IMR-90 (cell line): ENCODE measurements at regions not wholly inside any gene's neighbourhood (a gene's known extent, or its start where the extent isn't known, plus 50 kb on each side); places are given as distances from the start of the nearest gene placed in this dataset.
A peak's percentile ranks its signal among the peaks of the same experiment; 100 is the strongest.

Experiments
- ATAC-seq: fragments of 200-7000 bp; cut with Tn5 transposase; 2 replicates; pipeline ENCODE4 v1.9.1; 2020; ENCODE audit warnings: low read depth, mild to moderate bottlenecking, moderate library complexity
- BruUV-seq: library from RNA; stranded (reverse); fragments of 400-500 nt; replicated peaks from 2 replicates; lab custom pipeline; 2021; lab: Mats Ljungman, UMichigan
- CTCF ChIA-PET: fragments of 300-600 bp; formaldehyde crosslinking; extraction: SDS; loops from one replicate; lab custom pipeline; 2021; ENCODE audit warnings: antibody characterized with exemption; lab: Yijun Ruan, JAX
- POLR2A ChIA-PET: fragments of 300-600 bp; sonication (Branson Sonifier 250); formaldehyde crosslinking; loops from one replicate; lab custom pipeline; 2022; ENCODE audit warnings: antibody characterized with exemption; ENCODE audit not compliant: unreplicated experiment; lab: Charles Lee
- DNase-seq: peaks from one replicate; pipeline ENCODE4 v3.0.0; 2013
- H2AFZ ChIP-seq: replicated peaks from 2 replicates; pipeline ENCODE3; 2013; ENCODE audit warnings: low read length, mild to moderate bottlenecking; ENCODE audit not compliant: poor library complexity
- H2AK5ac ChIP-seq: 2 replicates; pipeline ENCODE4 v1.6.1; 2013; ENCODE audit warnings: low read depth, low read length, inconsistent platforms
- H2AK9ac ChIP-seq: replicated peaks from 2 replicates; pipeline ENCODE3; 2013; ENCODE audit warnings: mild to moderate bottlenecking, low read depth, low read length, moderate library complexity; ENCODE audit not compliant: poor library complexity
- H2BK120ac ChIP-seq: 2 replicates; pipeline ENCODE4 v1.6.1; 2013; ENCODE audit warnings: low read depth, low read length, inconsistent platforms
- H2BK15ac ChIP-seq: 3 replicates; pipeline ENCODE4 v1.6.1; 2013; ENCODE audit warnings: low read depth, low read length, inconsistent platforms
- H2BK20ac ChIP-seq: 2 replicates; pipeline ENCODE4 v1.6.1; 2013; ENCODE audit warnings: low read depth, mild to moderate bottlenecking, inconsistent platforms, low read length, moderate library complexity
- H2BK5ac ChIP-seq: 2 replicates; pipeline ENCODE4 v1.6.1; 2013; ENCODE audit warnings: mild to moderate bottlenecking, low read depth, low read length, inconsistent platforms; ENCODE audit not compliant: poor library complexity, severe bottlenecking
- H3K14ac ChIP-seq: replicated peaks from 2 replicates; pipeline ENCODE4 v1.6.1; 2013; ENCODE audit warnings: low read depth, low read length, inconsistent platforms
- H3K18ac ChIP-seq: 2 replicates; pipeline ENCODE4 v1.6.1; 2013; ENCODE audit warnings: low read depth, low read length, control low read depth
- H3K23ac ChIP-seq: 2 replicates; pipeline ENCODE4 v1.6.1; 2013; ENCODE audit warnings: low read depth, low read length, inconsistent platforms
- H3K27ac ChIP-seq: 2 replicates; pipeline ENCODE4 v1.5.1; 2013; ENCODE audit warnings: mild to moderate bottlenecking, control low read depth, low read length; ENCODE audit not compliant: insufficient read depth
- H3K27me3 ChIP-seq: 2 replicates; pipeline ENCODE4 v1.6.1; 2013; ENCODE audit warnings: low read length; ENCODE audit not compliant: control insufficient read depth, insufficient read depth
- H3K36me3 ChIP-seq: 2 replicates; pipeline ENCODE4 v1.6.1; 2013; ENCODE audit warnings: low read length, mixed read lengths; ENCODE audit not compliant: control insufficient read depth, insufficient read depth
- H3K4ac ChIP-seq: 2 replicates; pipeline ENCODE4 v1.6.1; 2013; ENCODE audit warnings: low read depth, low read length, inconsistent platforms
- H3K4me1 ChIP-seq: 2 replicates; pipeline ENCODE4 v1.6.1; 2013; ENCODE audit warnings: low read length, mixed read lengths; ENCODE audit not compliant: control insufficient read depth, insufficient read depth
- H3K4me2 ChIP-seq: 2 replicates; pipeline ENCODE4 v1.6.1; 2013; ENCODE audit warnings: low read depth, mild to moderate bottlenecking, control low read depth, low read length, moderate library complexity
- H3K4me3 ChIP-seq: 2 replicates; pipeline ENCODE4 v1.5.1; 2013; ENCODE audit warnings: low read depth, mild to moderate bottlenecking, control low read depth, low read length, moderate library complexity; ENCODE audit not compliant: insufficient read depth
- H3K56ac ChIP-seq: 2 replicates; pipeline ENCODE4 v1.6.1; 2013; ENCODE audit warnings: low read length, inconsistent platforms; ENCODE audit not compliant: insufficient read depth; ENCODE audit errors: extremely low read depth
- H3K79me1 ChIP-seq, 2 experiments: 2 replicates each; pipeline ENCODE4 v1.6.1; 2013; ENCODE audit warnings: low read length in 2 of 2, inconsistent platforms in 1 of 2, low read depth in 1 of 2
- H3K9ac ChIP-seq: 2 replicates; pipeline ENCODE4 v1.6.1; 2013; ENCODE audit warnings: low read depth, low read length, control low read depth
- H3K9me1 ChIP-seq: 2 replicates; pipeline ENCODE4 v1.6.1; 2013; ENCODE audit warnings: low read length, inconsistent platforms; ENCODE audit not compliant: insufficient read depth
- H3K9me3 ChIP-seq: 2 replicates; pipeline ENCODE4 v1.6.1; 2013; ENCODE audit warnings: low read length; ENCODE audit not compliant: control insufficient read depth, insufficient read depth
- H4K20me1 ChIP-seq: 2 replicates; pipeline ENCODE4 v1.6.1; 2013; ENCODE audit warnings: low read length, inconsistent platforms; ENCODE audit not compliant: insufficient read depth
- H4K5ac ChIP-seq: 2 replicates; pipeline ENCODE4 v1.6.1; 2013; ENCODE audit warnings: mild to moderate bottlenecking, low read depth, low read length, control low read depth
- H4K8ac ChIP-seq, 2 experiments: 2 replicates each; pipeline ENCODE4 v1.6.1; 2013; ENCODE audit warnings: low read depth in 2 of 2, low read length in 2 of 2, control low read depth in 1 of 2, inconsistent platforms in 1 of 2
- H4K91ac ChIP-seq: 2 replicates; pipeline ENCODE4 v1.6.1; 2013; ENCODE audit warnings: low read depth, low read length, inconsistent platforms; ENCODE audit not compliant: insufficient read depth
- CTCF ChIP-seq: conservative IDR thresholded peaks from 2 replicates; pipeline ENCODE4 v1.5.1; 2012; ENCODE audit warnings: mild to moderate bottlenecking, low read depth, low read length, improper control_type of control experiment
- FOS ChIP-seq: fragments of 150-350 bp; IDR thresholded peaks from 2 replicates; pipeline ENCODE4 v1.6.1; 2016; ENCODE audit warnings: low read depth, low read length
- MAFK ChIP-seq: IDR thresholded peaks from 2 replicates; pipeline ENCODE4 v1.6.1; 2012; ENCODE audit warnings: low read depth, low read length, improper control_type of control experiment
- NFE2L2 ChIP-seq: fragments of 150-350 bp; IDR thresholded peaks from 2 replicates; pipeline ENCODE4 v1.6.1; 2016; ENCODE audit warnings: low read depth, mild to moderate bottlenecking, low read length
- WGBS, 2 experiments: methylation state at CpG; one replicate each; pipeline versions ENCODE4 v1.1.5 to v1.1.7; 2013; ENCODE audit warnings: missing lambda C conversion rate in 2 of 2; ENCODE audit not compliant: insufficient read length in 1 of 2; ENCODE audit errors: extremely low coverage in 2 of 2; 5-methylcytosine and 5-hydroxymethylcytosine counted together
- dilution Hi-C: fragments of 300-500 bp; cut with HindIII; formaldehyde crosslinking; loops from one replicate; pipeline ENCODE4 v1.14.3; 2018; ENCODE audit warnings: low sequenced_read_pairs; ENCODE audit not compliant: unreplicated experiment
- in situ Hi-C: fragments of 300-500 bp; cut with MboI; formaldehyde crosslinking; loops from 3 replicates; pipeline ENCODE4 v1.14.3; 2019; ENCODE audit warnings: low sequenced_read_pairs, inconsistent platforms, mixed read lengths
- intact Hi-C: fragments of 100-400 bp; cut with micrococcal nuclease; formaldehyde crosslinking; loops from 2 replicates; pipeline ENCODE4 v1.10.0; 2022

DNA sequence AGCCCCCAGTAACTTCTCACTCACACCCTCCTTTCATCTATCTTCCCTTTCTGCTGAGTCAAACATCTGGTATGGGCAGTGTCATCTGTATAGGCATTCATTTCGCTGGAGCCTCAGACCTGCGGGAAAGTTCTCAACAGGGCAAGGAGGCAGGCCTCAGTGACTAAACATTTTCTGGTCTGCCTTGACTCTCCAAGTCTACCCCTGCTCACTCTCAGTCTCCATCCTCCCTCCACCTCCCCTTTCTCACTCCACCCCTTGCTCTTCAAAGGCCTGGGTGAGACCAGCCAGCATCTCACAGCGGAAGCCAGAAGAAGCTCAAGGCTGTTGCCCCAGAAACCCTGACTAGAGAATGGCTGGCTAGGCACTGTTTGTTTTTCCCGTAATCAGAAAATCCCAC is 105.0 kb upstream of the BEND6 start:
- H4K5ac ChIP-seq: peak overlapping the region; percentile 0; the same call in 1 of the 2 replicates
- peaks cover 6 to 66% of the 10 kb centered on the region in 2 experiments; a peak in 2 of 4 replicates for H3K79me1 ChIP-seq
- ChIA-PET CTCF (interaction anchor here (0.6 kb wide), 1 partner anchor 220 kb away, joined by 3 read pairs; no protein-coding TSS in a partner anchor), POLR2A (interaction anchor here (1.5 kb wide), 1 partner anchor 157 kb away, joined by 3 read pairs; no protein-coding TSS in a partner anchor)
- dilution Hi-C loops (no loop called here), in situ Hi-C loops (loop anchor here (10.0 to 25.0 kb wide), 3 partner anchors 155 to 488 kb away; partner anchors contain the start of gene DST), intact Hi-C loops (loop anchor here (2.0 to 5.0 kb wide), 3 partner anchors 141 to 491 kb away; partner anchors contain the start of gene PRIM2)
- no TSS peak for BruUV-seq
- peak overlapping the region; percentile 52; the same call in 1 of the 3 replicates for H2BK15ac ChIP-seq
- peak overlapping the region; percentile 90 for H3K14ac ChIP-seq
- H3K4ac ChIP-seq: peak overlapping the region; percentile 97
- H3K23ac ChIP-seq: peak overlapping the region; percentile 91
- ATAC-seq: peak; percentile 46
- peak overlapping the region; percentile 61 for H2AFZ ChIP-seq
- H3K27ac ChIP-seq: peak overlapping the region; percentile 92
- peak overlapping the region; percentile 91; the same call in 1 of the 2 replicates for H3K56ac ChIP-seq
- H2BK5ac ChIP-seq: peak overlapping the region; percentile 90
- peak overlapping the region; percentile 1; the same call in 1 of the 2 replicates for H3K4me3 ChIP-seq
- H4K91ac ChIP-seq: peak overlapping the region; percentile 88
- peaks cover 16% of the 10 kb centered on the region for H3K4me1 ChIP-seq
- H3K36me3 ChIP-seq: no peaks in the 10 kb centered on the region
- DNase-seq: peak; percentile 81
- H2AK5ac ChIP-seq: peak overlapping the region; percentile 60
- H4K20me1 ChIP-seq: peaks cover 19% of the 10 kb centered on the region
- H2BK20ac ChIP-seq: peak overlapping the region; percentile 76
- peak overlapping the region; percentile 92 for H3K4me2 ChIP-seq
- H2BK120ac ChIP-seq: peak overlapping the region; percentile 84
- H3K27me3 ChIP-seq: no peaks in the 10 kb centered on the region
- peak overlapping the region; percentile 70 for H3K9ac ChIP-seq
- no peak for TF ChIP-seq FOS
- peak; percentile 64 for TF ChIP-seq NFE2L2
- TF ChIP-seq CTCF: no peak
- TF ChIP-seq MAFK: peak; percentile 83
- H4K8ac ChIP-seq: peak overlapping the region in 1 of 2 experiments; percentile 81; a peak in 3 of 4 replicates
- peaks cover 7% of the 10 kb centered on the region; the same call in 1 of the 2 replicates for H3K9me1 ChIP-seq
- H3K9me3 ChIP-seq: no peaks in the 10 kb centered on the region
- WGBS, 2 experiments: no CpG with 5 or more reads among the region's 4 CpGs
- H2AK9ac ChIP-seq: peak overlapping the region; percentile 97
- peak overlapping the region; percentile 2; the same call in 1 of the 2 replicates for H3K18ac ChIP-seq
